GM12865 (cell line): ENCODE measurements at regions not wholly inside any gene's neighbourhood (a gene's known extent, or its start where the extent isn't known, plus 50 kb on each side); places are given as distances from the start of the nearest gene placed in this dataset.

ENCODE experiments used
- DNase-seq: peaks from one replicate; pipeline ENCODE4 v3.0.0; 2010; ENCODE audit warnings: low read depth
- H3K4me3 ChIP-seq: 2 replicates; pipeline ENCODE4 v1.5.1; 2011; ENCODE audit warnings: mild to moderate bottlenecking, low read depth, low read length, control low read depth
- CTCF ChIP-seq: IDR thresholded peaks from 2 replicates; pipeline ENCODE4 v1.5.1; 2011; ENCODE audit warnings: low read length, control low read depth, low read depth, inconsistent platforms; ENCODE audit not compliant: insufficient read depth; ENCODE audit errors: missing control alignments

DNA sequence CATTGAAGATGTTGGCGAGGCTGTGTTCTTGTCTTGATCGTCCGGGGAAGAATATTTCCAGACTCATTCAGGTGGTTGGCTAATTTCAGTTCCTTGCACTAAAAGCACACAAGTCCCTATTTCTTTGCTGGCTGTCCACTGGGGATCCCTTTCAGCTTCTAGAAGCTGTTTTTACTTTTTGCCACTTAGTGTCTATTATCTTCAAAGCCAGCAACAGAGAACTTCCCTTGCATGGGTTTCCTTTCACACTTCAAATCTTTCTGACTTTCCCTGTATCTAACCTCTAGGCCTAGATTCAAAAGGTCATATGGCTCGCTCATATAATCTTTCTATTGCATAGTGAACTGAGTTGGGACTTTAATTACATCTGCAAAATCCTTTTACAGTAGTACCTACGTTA, 215.3 kb upstream of the PCDH9 start:
- H3K4me3 ChIP-seq = no peak overlapping the region
- no peak for DNase-seq
- TF ChIP-seq CTCF = no peak

- H3K4me3 ChIP-seq = no peak overlapping the region
- TF ChIP-seq CTCF = no peak
- no peak for DNase-seq
These were observed 213.8 kb upstream of the PCDH9 start for GRCh38 chr13:67443923-67444322.

DNA sequence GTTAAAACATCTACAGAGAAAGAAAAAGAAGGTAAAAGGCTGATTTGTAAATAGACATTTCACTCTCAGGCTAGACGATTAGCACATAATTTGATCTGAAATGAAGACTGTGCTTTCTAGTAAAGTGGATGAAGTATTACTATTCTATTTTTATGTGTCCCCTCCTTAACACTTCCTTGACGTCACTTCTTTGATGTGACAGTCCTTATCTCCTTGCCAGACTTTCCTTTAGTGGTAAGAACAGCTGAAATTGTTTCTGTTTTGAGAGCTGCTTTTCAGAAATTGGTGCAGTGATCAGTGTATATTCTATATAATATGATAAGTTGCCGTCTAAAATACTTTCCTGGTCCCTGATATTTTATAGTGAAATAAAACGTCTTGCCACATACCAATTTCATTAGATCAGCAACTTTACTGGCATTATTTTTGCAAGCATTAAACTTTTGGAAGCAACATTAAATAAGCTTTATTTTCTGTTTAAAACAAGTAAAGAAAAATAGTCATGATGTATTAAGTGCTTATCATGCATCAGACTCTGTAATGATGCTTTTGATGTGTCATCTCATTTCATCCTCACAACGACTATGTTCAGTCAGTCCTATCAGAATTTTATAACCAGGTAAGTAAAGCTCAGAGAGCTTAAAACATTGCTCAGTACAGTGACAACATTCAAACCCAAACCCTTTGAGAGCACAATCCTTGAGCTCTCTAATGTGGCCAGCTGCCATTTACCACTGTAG, 210.3 kb upstream of the PCDH9 start:
- no peak for TF ChIP-seq CTCF
- DNase-seq = no peak
- no peak overlapping the region for H3K4me3 ChIP-seq

DNA sequence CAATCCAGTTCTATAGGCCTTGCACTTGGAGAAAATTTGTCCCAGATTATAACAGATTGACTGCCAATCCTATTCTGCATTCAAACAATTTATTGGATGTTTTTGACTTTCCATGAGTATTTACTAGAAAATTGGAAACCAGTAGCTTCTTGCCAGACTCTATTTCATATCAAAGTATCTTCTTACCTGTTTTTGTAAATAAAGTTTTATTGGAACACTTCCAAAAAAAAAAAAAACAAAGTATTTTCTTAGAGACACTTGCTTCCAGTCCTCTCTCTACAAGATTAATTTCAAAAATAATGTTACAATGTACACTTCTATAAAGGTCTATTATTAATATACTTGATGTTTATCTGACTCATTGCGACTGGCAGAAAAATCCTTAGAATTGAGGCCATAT, 209.2 kb upstream of the PCDH9 start:
- no peak for DNase-seq
- TF ChIP-seq CTCF = no peak

GRCh38 chr13:67438465-67438864, 208.3 kb upstream of the PCDH9 start:
- no peak for DNase-seq
- TF ChIP-seq CTCF = no peak
- no peak overlapping the region for H3K4me3 ChIP-seq

More for the DNA sequence above, 209.2 kb upstream of the PCDH9 start:
- no peak overlapping the region for H3K4me3 ChIP-seq

GRCh38 chr13:67437244-67437643, 207.1 kb upstream of the PCDH9 start:
- no peak for TF ChIP-seq CTCF
- H3K4me3 ChIP-seq = no peak overlapping the region
- DNase-seq = no peak

- no peak overlapping the region for H3K4me3 ChIP-seq
- no peak for DNase-seq
- no peak for TF ChIP-seq CTCF
These were observed 191.3 kb upstream of the PCDH9 start for GRCh38 chr13:67421475-67421874.
